ENCODE measurements at regions not wholly inside any gene's neighbourhood (a gene's known extent, or its start where the extent isn't known, plus 50 kb on each side); places are given as distances from the start of the nearest gene placed in this dataset.

DNA sequence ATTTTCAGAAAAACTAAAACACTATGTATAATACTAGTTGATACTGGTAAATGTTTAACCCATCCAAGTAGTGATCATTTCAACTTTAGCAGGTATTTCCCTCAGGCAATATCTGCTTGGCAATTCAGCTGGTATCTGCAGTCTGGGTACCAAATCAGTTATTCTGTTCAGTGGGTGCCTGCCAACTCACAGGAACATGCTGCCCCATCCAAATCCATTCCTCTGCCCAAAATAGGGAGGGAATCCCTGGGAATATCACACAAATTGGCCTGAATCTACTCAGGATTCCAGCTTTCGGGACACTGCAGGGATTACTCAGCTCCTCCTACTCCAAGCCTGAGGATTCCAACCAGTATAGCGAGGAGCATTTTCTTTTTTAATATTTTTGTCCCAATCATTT is 61.7 kb upstream of the PDE4D start:
- TF ChIP-seq, protein P1, sequence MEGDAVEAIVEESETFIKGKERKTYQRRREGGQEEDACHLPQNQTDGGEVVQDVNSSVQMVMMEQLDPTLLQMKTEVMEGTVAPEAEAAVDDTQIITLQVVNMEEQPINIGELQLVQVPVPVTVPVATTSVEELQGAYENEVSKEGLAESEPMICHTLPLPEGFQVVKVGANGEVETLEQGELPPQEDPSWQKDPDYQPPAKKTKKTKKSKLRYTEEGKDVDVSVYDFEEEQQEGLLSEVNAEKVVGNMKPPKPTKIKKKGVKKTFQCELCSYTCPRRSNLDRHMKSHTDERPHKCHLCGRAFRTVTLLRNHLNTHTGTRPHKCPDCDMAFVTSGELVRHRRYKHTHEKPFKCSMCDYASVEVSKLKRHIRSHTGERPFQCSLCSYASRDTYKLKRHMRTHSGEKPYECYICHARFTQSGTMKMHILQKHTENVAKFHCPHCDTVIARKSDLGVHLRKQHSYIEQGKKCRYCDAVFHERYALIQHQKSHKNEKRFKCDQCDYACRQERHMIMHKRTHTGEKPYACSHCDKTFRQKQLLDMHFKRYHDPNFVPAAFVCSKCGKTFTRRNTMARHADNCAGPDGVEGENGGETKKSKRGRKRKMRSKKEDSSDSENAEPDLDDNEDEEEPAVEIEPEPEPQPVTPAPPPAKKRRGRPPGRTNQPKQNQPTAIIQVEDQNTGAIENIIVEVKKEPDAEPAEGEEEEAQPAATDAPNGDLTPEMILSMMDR (conservative IDR thresholded peaks at IDR 0.05; ENCODE audit: low read depth, low read length): no peak
- TF ChIP-seq RFX5 (IDR thresholded peaks at IDR 0.05; ENCODE audit: low read depth, low read length): no peak
